ENCODE measurements at regions not wholly inside any gene's neighbourhood (a gene's known extent, or its start where the extent isn't known, plus 50 kb on each side); places are given as distances from the start of the nearest gene placed in this dataset.

GRCh38 chr14:89613260-89614008, 196.4 kb upstream of the FOXN3 start:
- no peak for DNase-seq (ENCODE audit: low read depth)

DNA sequence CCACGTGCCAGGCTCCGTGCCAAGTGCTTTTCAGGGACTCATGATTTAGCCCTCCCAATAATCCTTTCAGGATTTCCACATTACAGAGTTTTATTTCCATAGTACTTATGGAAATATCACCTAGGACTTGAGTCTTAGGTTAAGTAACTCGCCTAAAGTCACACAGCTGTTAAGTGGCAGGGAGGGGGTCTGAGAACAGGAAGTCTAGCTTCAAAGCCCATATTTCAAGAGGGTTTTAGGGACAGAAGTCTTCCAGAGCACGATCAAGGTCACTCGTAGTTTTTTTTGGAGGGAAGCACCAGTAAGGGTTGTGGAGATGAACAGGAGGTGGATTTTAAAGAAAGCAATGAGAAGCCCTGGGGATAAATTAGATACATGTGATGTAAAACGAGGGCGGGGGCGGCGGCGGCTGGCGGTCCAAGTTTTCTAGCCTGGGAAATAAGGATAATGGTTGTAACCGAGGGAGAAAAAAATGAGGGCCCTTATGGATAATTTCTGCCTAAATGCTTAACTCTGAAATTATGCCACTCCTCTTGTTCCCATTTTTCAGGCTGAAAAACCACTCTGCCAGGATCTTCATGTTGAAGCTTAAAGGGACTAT, 192.6 kb upstream of the FOXN3 start:
- DNase-seq (ENCODE audit: low read depth): no peak

DNA sequence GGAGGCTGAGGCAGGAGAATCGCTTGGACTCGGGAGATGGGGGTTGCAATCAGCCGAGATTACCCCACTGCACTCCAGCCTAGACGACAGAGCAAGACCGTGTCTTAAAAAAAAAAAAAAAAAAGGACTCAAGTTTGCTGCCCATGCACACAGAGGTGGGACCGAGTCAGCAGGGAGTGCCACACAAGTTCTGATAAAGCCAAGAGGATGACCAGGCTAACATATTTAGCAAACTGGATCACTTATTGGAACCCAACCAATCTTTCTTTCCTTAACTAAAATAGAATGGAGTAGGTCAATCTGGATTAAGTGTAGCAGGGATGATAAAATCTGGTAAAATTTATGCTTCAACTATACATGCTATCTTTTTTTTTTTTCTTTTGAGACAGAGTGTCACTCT, 190.4 kb upstream of the FOXN3 start:
- peak; percentile 43 for DNase-seq (ENCODE audit: low read depth)

GRCh38 chr14:89603938-89604480, 187.0 kb upstream of the FOXN3 start:
- DNase-seq (ENCODE audit: low read depth): no peak

- DNase-seq (ENCODE audit: low read depth): no peak
These were observed 184.2 kb upstream of the FOXN3 start for GRCh38 chr14:89600950-89601826.

GRCh38 chr14:89600029-89600428, 183.0 kb upstream of the FOXN3 start:
- no peak for DNase-seq (ENCODE audit: low read depth)

DNA sequence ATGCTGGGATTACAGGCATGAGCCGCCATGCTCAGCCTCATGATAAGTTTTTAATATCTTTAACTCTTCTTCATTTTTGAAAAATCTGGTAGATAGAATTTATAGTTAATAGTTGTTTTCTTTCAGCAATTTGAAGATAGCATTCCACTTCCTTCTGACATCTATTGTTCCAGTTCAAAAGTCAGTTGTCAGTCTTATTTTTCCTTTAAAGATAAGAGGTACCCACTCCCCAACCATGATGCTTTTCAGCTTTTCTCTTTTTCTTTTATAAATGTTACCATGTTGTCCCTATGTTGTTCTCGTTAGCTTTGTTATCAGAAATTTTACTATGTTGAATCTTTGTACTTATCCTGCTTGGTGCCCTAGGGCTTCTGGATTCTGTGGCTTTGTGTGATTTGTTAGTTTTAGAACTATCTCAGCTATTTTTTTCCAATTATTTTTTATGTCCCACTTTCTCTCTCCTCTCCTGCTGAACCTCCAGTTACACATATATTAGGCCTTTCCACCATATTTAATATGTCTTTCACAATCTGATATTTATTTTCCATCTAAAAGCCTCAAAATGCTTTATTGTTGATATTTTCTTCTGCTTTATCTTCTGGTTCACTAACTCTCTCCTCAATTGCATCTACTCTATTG, 181.6 kb upstream of the FOXN3 start:
- DNase-seq (ENCODE audit: low read depth): peak; percentile 12

DNA sequence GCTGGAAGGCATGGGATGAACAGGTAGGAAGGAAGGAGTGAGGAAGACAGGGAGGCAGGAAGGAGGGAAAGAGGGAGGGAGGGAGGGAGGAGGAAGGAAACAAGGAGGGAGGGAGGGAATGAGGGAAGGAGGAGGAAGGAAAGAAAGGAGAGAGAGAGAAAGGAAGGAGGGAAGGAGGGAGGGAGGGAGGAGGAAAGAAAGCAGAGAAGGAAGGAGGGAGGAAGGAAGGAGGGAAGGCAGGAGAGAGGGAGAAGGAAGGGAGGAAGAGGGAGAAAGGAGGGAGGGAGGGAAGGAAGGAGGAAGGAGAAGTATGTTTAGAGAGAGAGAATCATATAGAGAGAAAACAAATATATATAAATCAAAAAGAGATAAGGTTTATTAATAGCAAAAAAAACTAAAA, 175.9 kb upstream of the FOXN3 start:
- no peak for DNase-seq (ENCODE audit: low read depth)

DNA sequence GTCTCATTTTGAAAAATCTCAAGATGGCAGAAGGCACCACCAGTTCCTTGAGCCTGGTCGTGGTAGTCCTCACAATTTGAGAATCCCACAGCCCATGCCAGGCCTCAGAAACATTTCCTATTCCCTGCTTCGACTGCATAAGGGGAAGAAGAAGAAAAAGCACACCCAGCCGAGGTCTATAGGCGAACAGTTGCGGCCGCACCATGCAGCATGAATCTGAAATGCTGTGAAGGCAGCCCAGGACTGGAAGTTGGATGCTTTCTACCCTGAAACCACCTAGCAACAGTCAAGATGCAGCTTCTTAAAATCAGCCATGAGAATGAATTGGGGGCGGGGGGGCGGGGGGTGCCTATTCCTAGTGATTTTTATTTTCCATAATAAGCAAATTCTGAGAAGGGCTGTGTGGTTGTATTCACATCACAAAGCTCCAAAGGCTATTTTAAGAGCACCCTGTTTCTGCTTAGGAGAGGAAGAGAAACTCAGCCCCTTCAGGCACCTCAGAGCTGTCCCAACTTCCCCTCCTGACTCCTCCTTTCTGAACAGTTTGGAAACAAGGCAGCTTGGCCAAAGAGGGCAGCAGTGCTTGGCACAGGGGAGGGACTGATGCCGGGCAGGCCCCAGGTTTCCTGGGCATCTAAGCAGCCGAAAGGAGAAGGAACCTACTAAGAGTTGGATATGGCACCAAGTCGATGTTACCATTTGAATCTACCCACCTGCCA, 172.5 kb upstream of the FOXN3 start:
- no peak for DNase-seq (ENCODE audit: low read depth)

DNA sequence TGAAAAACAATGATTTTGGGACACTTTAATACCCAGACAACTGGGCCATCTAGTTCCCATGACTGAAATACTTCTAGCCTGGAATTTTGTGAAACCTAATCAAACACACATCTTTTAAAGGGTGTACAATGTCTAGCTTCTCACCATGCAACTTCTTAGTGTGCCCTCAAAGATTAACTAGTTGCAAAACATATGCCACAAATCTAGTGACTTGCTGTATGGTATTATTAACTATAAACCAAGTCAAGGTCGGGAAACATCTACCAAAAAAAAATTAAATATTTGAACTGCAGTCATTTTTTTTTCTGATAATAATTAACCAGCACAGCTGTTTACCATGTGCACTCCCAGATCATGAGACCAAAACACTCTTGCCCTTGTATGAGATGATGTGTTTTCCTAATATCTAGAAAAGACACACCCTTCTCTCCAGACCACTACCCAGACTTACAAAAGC, 171.8 kb upstream of the FOXN3 start:
- DNase-seq (ENCODE audit: low read depth): no peak

- DNase-seq (ENCODE audit: low read depth): no peak
These were observed 171.0 kb upstream of the FOXN3 start for GRCh38 chr14:89588016-89588415.

- no peak for DNase-seq (ENCODE audit: low read depth)
These were observed 170.0 kb upstream of the FOXN3 start for GRCh38 chr14:89587136-89587420.

DNA sequence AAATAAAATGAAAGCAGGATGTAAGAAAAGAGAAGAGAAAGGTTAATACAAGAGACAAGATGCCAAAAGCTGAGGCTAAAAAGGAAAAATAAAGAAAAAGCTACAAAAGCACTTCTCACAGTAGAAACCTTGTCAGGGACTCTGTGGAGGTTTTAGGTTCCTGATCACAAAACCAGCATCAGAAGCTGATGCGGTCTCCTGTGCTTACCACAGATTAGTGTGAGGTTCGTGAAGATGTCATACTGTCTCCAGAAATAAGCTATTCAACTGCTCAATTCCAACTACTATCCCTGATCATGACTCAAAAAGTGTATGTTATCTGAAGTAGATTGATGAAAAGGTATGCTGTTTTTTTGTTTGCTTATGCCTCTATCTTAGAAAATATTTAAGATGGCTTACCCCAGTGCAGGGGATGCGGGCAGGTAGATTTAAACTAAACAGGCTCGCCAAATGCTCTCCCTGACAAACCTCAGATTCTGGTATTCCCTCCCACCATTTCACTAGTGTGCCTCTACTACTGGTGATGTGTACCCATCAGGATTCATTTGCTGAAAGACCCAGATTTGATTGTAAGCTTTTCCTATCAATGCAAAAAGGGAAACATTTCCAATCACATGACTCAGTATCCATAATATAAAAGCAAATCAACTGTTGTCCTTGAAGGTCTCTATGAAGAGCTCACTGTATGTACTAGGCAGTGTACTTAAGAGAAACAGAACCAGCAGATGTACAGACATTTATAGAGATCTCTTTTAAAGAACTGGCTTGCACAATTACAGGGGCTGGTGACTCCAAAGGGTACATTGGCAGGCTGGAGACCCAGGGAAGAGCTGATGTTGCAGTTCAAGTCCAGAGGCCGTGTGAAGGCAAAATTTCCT, 169.5 kb upstream of the FOXN3 start:
- no peak for DNase-seq (ENCODE audit: low read depth)

DNA sequence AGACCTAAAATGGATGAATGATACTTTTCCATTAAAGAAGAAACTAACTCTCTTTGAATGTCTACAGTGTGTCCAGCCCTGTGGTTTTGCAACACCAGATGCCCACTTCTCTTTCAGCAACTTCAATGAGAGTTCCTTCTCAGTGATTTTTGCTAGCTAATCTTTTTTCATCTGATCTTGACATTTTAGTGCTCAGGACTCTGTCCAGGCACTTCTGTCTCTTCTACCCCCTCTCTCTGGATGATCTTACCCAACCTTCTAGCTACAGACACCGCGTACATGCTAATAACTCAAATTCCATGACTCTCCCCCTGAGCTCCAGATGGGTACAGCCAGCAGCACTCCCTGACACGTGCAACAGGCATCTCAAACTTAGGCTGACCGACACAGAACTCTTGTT, 161.1 kb upstream of the FOXN3 start:
- peak; percentile 20 for DNase-seq (ENCODE audit: low read depth)

DNA sequence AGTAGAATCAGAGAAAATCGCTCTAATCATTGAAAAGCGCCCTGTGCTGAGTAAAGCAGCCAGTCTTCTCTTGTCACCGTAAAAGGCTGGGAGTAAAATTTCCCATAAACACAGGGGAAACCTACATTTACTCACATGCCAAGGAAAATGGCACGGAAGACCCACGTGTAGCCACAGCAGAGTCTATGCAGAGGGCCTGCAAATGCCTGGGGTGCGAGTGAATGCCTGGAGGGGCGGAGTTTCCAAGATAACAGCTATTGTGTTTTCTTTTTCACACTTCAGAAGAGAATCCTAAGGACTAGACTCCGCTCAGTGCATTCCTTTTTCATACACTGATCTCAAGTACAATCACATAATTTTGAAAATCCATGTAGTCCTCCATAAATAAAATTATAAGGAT, 159.9 kb upstream of the FOXN3 start:
- no peak for DNase-seq (ENCODE audit: low read depth)

GRCh38 chr14:89576145-89576927, 159.3 kb upstream of the FOXN3 start:
- no peak for DNase-seq (ENCODE audit: low read depth)

GRCh38 chr14:89575386-89576061, 158.5 kb upstream of the FOXN3 start:
- DNase-seq (ENCODE audit: low read depth): no peak

DNA sequence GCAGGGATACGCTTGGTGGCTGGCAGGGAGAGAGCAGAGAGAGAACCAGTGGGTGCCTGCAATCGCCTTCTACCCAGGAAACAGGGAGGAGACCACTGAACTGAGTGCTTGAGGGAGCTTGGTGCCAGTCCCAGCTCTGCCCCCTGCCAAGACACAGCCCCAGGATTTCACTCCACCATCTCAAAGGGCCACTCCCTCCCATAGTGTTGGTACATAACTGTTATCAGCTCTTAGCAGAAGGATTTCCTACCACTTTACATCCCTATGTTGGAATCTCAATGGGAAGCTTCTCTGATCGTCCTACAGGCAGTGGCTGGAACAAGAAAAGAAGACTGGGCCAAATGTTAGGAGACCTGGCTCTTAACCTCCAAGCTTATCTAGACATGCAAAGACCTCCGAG, 157.4 kb upstream of the FOXN3 start:
- no peak for DNase-seq (ENCODE audit: low read depth)

- DNase-seq (ENCODE audit: low read depth): no peak
These were observed 156.3 kb upstream of the FOXN3 start for GRCh38 chr14:89573399-89573657.
